OCI-LY1 (cell line): ENCODE measurements at regions not wholly inside any gene's neighbourhood (a gene's known extent, or its start where the extent isn't known, plus 50 kb on each side); places are given as distances from the start of the nearest gene placed in this dataset.

Source experiments
- H2AFZ ChIP-seq: fragments of 200-600 bp; sonication (generic), shearing (Covaris generic); 2 replicates; pipeline ENCODE4 v1.6.0; 2014; ENCODE audit warnings: antibody characterized with exemption, mild to moderate bottlenecking, low read length
- H3F3A ChIP-seq: fragments of 200-600 bp; sonication (generic), shearing (Covaris generic); 2 replicates; pipeline ENCODE4 v1.6.0; 2014; ENCODE audit warnings: mild to moderate bottlenecking, antibody characterized with exemption, low read length, moderate library complexity; ENCODE audit not compliant: insufficient read depth
- H3K27ac ChIP-seq: fragments of 200-600 bp; sonication (generic); 2 replicates; pipeline ENCODE4 v1.5.1; 2014; ENCODE audit warnings: low read length, mixed run types, mild to moderate bottlenecking, low read depth; ENCODE audit not compliant: poor library complexity, severe bottlenecking
- H3K27me3 ChIP-seq: fragments of 200-600 bp; sonication (generic); 2 replicates; pipeline ENCODE4 v1.6.0; 2014; ENCODE audit warnings: antibody characterized with exemption, mild to moderate bottlenecking, low read length, moderate library complexity; ENCODE audit not compliant: insufficient read depth
- H3K36me3 ChIP-seq: fragments of 200-600 bp; sonication (generic); 2 replicates; pipeline ENCODE4 v1.6.1; 2014; ENCODE audit warnings: mild to moderate bottlenecking, antibody characterized with exemption, low read length, moderate library complexity, mixed read lengths; ENCODE audit not compliant: insufficient read depth
- H3K4me1 ChIP-seq: fragments of 200-600 bp; sonication (generic); 2 replicates; pipeline ENCODE4 v1.5.1; 2014; ENCODE audit warnings: mild to moderate bottlenecking, low read length, moderate library complexity; ENCODE audit not compliant: insufficient read depth, severe bottlenecking
- H3K4me2 ChIP-seq: fragments of 200-600 bp; sonication (generic), shearing (Covaris generic); 2 replicates; pipeline ENCODE4 v1.6.1; 2014; ENCODE audit warnings: low read length
- H3K4me3 ChIP-seq: fragments of 200-600 bp; sonication (generic); 2 replicates; pipeline ENCODE4 v1.5.1; 2014; ENCODE audit warnings: low read length, low read depth, mild to moderate bottlenecking, mixed read lengths; ENCODE audit not compliant: poor library complexity, severe bottlenecking
- H3K79me2 ChIP-seq: fragments of 200-600 bp; shearing (Covaris generic); 2 replicates; pipeline ENCODE4 v1.6.1; 2016; ENCODE audit warnings: mixed run types, low read length, mixed read lengths; ENCODE audit not compliant: insufficient read depth
- H3K9ac ChIP-seq: fragments of 200-600 bp; sonication (generic), shearing (Covaris generic); 2 replicates; pipeline ENCODE4 v1.6.1; 2014; ENCODE audit warnings: mild to moderate bottlenecking, low read length, mixed read lengths
- H3K9me2 ChIP-seq: fragments of 200-600 bp; sonication (generic), shearing (Covaris generic); 2 replicates; pipeline ENCODE4 v1.6.1; 2014; ENCODE audit warnings: low read depth, mild to moderate bottlenecking, low read length, mixed read lengths
- H3K9me3 ChIP-seq: fragments of 200-600 bp; shearing (Covaris generic); 2 replicates; pipeline ENCODE4 v1.6.1; 2014; ENCODE audit warnings: low read length, mixed read lengths
- H4K20me1 ChIP-seq: fragments of 200-600 bp; sonication (generic), shearing (Covaris generic); 2 replicates; pipeline ENCODE4 v1.6.0; 2016; ENCODE audit warnings: mild to moderate bottlenecking, low read length; ENCODE audit not compliant: insufficient read depth
- EZH2 ChIP-seq: fragments of 200-600 bp; sonication (generic), shearing (Covaris generic); IDR thresholded peaks from 2 replicates; pipeline ENCODE4 v1.8.0; 2017; ENCODE audit warnings: borderline replicate concordance, mixed run types, mild to moderate bottlenecking, antibody characterized with exemption, low read length, moderate library complexity, mixed read lengths
- TF ChIP-seq, protein P1 (sequence below): fragments of 200-600 bp; sonication (generic), shearing (Covaris generic); IDR thresholded peaks from 2 replicates; pipeline ENCODE4 v1.5.1; 2017; ENCODE audit warnings: mild to moderate bottlenecking, antibody characterized with exemption, low read length, moderate library complexity, mixed read lengths

DNA sequence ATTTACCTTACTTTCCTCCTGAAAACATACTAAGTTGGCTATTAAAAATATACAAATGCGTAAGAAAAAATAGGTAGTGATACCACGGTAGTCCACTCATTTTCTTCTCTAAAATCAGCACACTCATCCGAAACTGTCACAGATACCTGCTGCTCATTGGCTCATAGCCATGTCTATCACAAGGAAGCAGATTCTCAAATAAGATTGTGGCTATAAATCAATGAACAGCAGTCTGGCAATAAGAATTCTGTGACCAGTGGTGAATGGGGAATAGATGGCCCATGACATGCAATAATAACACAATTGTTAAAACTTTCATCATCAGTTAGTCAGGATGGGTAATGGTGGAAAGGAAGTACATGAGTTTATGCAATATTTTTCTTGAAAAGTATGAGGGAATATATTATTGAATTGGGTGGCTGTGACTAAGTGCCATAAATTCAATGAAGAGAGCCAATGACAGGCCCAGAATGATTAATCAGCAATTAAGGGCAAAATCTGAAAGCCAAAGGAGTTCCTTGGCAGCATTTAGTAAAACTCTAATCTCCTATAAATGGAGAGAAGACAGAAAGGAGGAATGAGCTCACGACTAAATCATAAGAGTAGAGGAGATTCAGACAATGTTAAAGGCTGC is 202.3 kb upstream of the NEIL3 start:
- Histone ChIP-seq H3K4me3 (no peak overlapping the region), H3K4me2 (no peak overlapping the region), H3K9me2 (no peaks in the 10 kb centered on the region), H3K36me3 (no peaks in the 10 kb centered on the region), H3K9ac (no peak overlapping the region), H3K27ac (no peak overlapping the region), H3F3A (no peaks in the 10 kb centered on the region), H3K9me3 (no peaks in the 10 kb centered on the region), H3K79me2 (no peaks in the 10 kb centered on the region), H2AFZ (no peak overlapping the region), H3K4me1 (no peaks in the 10 kb centered on the region), H4K20me1 (no peaks in the 10 kb centered on the region), H3K27me3 (no peaks in the 10 kb centered on the region)
- TF ChIP-seq, protein P1, sequence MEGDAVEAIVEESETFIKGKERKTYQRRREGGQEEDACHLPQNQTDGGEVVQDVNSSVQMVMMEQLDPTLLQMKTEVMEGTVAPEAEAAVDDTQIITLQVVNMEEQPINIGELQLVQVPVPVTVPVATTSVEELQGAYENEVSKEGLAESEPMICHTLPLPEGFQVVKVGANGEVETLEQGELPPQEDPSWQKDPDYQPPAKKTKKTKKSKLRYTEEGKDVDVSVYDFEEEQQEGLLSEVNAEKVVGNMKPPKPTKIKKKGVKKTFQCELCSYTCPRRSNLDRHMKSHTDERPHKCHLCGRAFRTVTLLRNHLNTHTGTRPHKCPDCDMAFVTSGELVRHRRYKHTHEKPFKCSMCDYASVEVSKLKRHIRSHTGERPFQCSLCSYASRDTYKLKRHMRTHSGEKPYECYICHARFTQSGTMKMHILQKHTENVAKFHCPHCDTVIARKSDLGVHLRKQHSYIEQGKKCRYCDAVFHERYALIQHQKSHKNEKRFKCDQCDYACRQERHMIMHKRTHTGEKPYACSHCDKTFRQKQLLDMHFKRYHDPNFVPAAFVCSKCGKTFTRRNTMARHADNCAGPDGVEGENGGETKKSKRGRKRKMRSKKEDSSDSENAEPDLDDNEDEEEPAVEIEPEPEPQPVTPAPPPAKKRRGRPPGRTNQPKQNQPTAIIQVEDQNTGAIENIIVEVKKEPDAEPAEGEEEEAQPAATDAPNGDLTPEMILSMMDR = no peak
- TF ChIP-seq EZH2 = no peak

DNA sequence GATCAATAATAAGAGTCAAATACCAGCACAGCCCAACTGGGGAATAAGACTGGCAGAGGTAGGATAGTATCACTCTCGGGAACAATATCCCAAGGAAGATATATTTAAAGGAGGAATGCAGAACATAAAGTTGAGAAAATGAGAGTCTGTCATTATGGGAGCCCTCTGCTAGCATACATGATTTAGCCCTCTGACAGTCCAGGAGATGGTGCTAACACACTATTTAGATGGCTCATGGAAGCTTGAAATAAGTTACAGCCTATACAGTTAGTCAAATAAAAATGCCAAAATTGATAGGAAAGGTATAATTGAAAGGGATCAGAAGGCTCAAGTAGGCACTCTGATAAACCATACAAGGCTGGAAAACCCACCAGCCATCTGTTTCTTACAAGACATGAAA is 201.0 kb upstream of the NEIL3 start:
- Histone ChIP-seq H4K20me1 (no peaks in the 10 kb centered on the region), H3K9me2 (no peaks in the 10 kb centered on the region), H3K4me3 (no peak overlapping the region), H2AFZ (no peak overlapping the region), H3K27me3 (no peaks in the 10 kb centered on the region), H3K27ac (no peak overlapping the region), H3K4me1 (no peaks in the 10 kb centered on the region), H3K9ac (no peak overlapping the region), H3F3A (no peaks in the 10 kb centered on the region), H3K9me3 (no peaks in the 10 kb centered on the region), H3K36me3 (no peaks in the 10 kb centered on the region), H3K79me2 (no peaks in the 10 kb centered on the region), H3K4me2 (no peak overlapping the region)
- TF ChIP-seq EZH2 = no peak
- TF ChIP-seq, protein P1 = peak; percentile 19; the same call in 1 of the 2 replicates

DNA sequence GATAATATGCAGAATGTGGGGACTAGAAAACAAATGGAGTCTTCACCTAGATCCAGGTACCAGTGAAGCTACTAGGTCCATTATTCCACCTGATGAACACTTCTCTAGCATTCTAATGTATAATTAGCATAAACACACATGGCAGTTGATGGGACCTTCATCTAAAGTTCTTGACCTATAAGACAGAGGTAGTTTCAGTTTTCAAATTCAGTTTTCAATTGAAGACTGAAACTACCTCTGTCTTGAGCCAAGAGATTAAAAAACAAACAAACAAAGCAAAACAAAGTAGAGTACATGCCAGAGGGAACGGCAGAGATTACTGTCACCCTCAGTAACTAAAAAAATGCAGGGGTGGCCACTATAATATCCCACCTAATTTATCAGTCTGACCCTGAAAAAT is 199.9 kb upstream of the NEIL3 start:
- Histone ChIP-seq H3K4me2 (no peak overlapping the region), H2AFZ (no peak overlapping the region), H3K4me1 (no peaks in the 10 kb centered on the region), H3K9ac (no peak overlapping the region), H3K36me3 (no peaks in the 10 kb centered on the region), H3K9me3 (no peaks in the 10 kb centered on the region), H3K27me3 (no peaks in the 10 kb centered on the region), H4K20me1 (no peaks in the 10 kb centered on the region), H3K9me2 (no peaks in the 10 kb centered on the region), H3K79me2 (no peaks in the 10 kb centered on the region), H3K4me3 (no peak overlapping the region), H3F3A (no peaks in the 10 kb centered on the region), H3K27ac (no peak overlapping the region)
- TF ChIP-seq EZH2 = no peak
- TF ChIP-seq, protein P1 = no peak
